ENCODE measurements at regions not wholly inside any gene's neighbourhood (a gene's known extent, or its start where the extent isn't known, plus 50 kb on each side); places are given as distances from the start of the nearest gene placed in this dataset.

GRCh38 chr17:79452706-79453105 lies 158.1 kb downstream of the RBFOX3 start:
- TF ChIP-seq POLR2A (IDR thresholded peaks at IDR 0.05) (no peak), CTCF (IDR thresholded peaks at IDR 0.05) (no peak)

Measured in prostate gland (tissue), 2 donors.